Endothelial cell of umbilical vein (primary cell): ENCODE measurements at regions not wholly inside any gene's neighbourhood (a gene's known extent, or its start where the extent isn't known, plus 50 kb on each side); places are given as distances from the start of the nearest gene placed in this dataset.
"Not testable (repeated sequence)": the region's sequence is repeated elsewhere in the genome, so short reads cannot be mapped to it uniquely, and the experiment has no call there.

ENCODE experiments used
- BruUV-seq: library from RNA; stranded (reverse); fragments of 400-500 nt; replicated peaks from 2 replicates; lab custom pipeline; 2021; lab: Mats Ljungman, UMichigan
- CTCF ChIA-PET: fragments of 300-600, 350-600 bp; sonication (Branson Sonifier 250); formaldehyde crosslinking; loops from one replicate; lab custom pipeline; 2021; ENCODE audit warnings: antibody characterized with exemption, inconsistent platforms; lab: Charles Lee
- POLR2A ChIA-PET: fragments of 300-600, 350-600 bp; sonication (Branson Sonifier 250); formaldehyde crosslinking; loops from one replicate; lab custom pipeline; 2021; ENCODE audit warnings: antibody characterized with exemption, inconsistent platforms; lab: Charles Lee
- DNase-seq: peaks from one replicate; pipeline ENCODE4 v3.0.0-alpha.2; 2011; ENCODE audit warnings: low read depth, low spot score
- FAIRE-seq: peaks from 2 replicates; lab custom pipeline; 2011; peaks lifted over from hg19 to GRCh38; lab: Jason Lieb, UNC
- H2AFZ ChIP-seq: 2 replicates; pipeline ENCODE4 v1.6.0; 2012; ENCODE audit warnings: low read depth, low read length, control low read depth, inconsistent platforms
- H3K27ac ChIP-seq: 2 replicates; pipeline ENCODE4 v1.5.1; 2011; ENCODE audit warnings: low read depth, mild to moderate bottlenecking, control low read depth, low read length, moderate library complexity; ENCODE audit not compliant: insufficient read depth
- H3K27me3 ChIP-seq, 2 experiments: 2 replicates each; pipeline versions ENCODE4 v1.6.0 to v1.6.1; 2011; ENCODE audit warnings: low read length in 2 of 2, mixed read lengths in 1 of 2; ENCODE audit not compliant: control insufficient read depth in 2 of 2, insufficient read depth in 2 of 2
- H3K36me3 ChIP-seq, 2 experiments: 2 replicates in 1 of 2; 3 replicates in 1 of 2; pipeline ENCODE4 v1.5.1; 2011; ENCODE audit warnings: low read length in 2 of 2, mild to moderate bottlenecking in 1 of 2, moderate library complexity in 1 of 2; ENCODE audit not compliant: control insufficient read depth in 2 of 2, insufficient read depth in 2 of 2; ENCODE audit errors: extremely low read depth in 1 of 2
- H3K4me1 ChIP-seq: 3 replicates; pipeline ENCODE4 v1.5.1; 2011; ENCODE audit warnings: mild to moderate bottlenecking, low read length; ENCODE audit not compliant: control insufficient read depth, insufficient read depth; ENCODE audit errors: extremely low read depth
- H3K4me2 ChIP-seq: 2 replicates; pipeline ENCODE4 v1.6.1; 2011; ENCODE audit warnings: low read length, control low read depth, mixed read lengths; ENCODE audit not compliant: insufficient read depth
- H3K4me3 ChIP-seq, 3 experiments: fragments of 200-600 bp in 1 of 3; sonication (generic), shearing (Covaris generic) in 1 of 3; replicated peaks in 1 of 3; 2 replicates each; pipeline ENCODE4 v1.5.1; 2011 to 2016; ENCODE audit warnings: control low read depth in 3 of 3, low read length in 3 of 3, mild to moderate bottlenecking in 2 of 3, inconsistent platforms in 1 of 3, low read depth in 1 of 3, moderate library complexity in 1 of 3; ENCODE audit not compliant: insufficient read depth in 1 of 3
- H3K79me2 ChIP-seq: 2 replicates; pipeline ENCODE4 v1.6.0; 2012; ENCODE audit warnings: low read length, inconsistent platforms; ENCODE audit not compliant: control insufficient read depth, insufficient read depth
- H3K9ac ChIP-seq: replicated peaks from 2 replicates; pipeline ENCODE3; 2011; ENCODE audit warnings: low read length, control low read depth; ENCODE audit not compliant: insufficient read depth; ENCODE audit errors: extremely low read depth
- H3K9me1 ChIP-seq: replicated peaks from 3 replicates; pipeline ENCODE4 v1.6.0; 2011; ENCODE audit warnings: mild to moderate bottlenecking, low read length; ENCODE audit not compliant: control insufficient read depth, insufficient read depth; ENCODE audit errors: extremely low read depth
- H3K9me3 ChIP-seq: replicated peaks from 2 replicates; pipeline ENCODE4 v1.5.1; 2012; ENCODE audit warnings: low read length, inconsistent platforms; ENCODE audit not compliant: control insufficient read depth, insufficient read depth
- H4K20me1 ChIP-seq: replicated peaks from 2 replicates; pipeline ENCODE3; 2011; ENCODE audit warnings: mild to moderate bottlenecking, low read length; ENCODE audit not compliant: control insufficient read depth, insufficient read depth; ENCODE audit errors: extremely low read depth
- EZH2 ChIP-seq: IDR thresholded peaks from 2 replicates; pipeline ENCODE4 v1.6.1; 2012; ENCODE audit warnings: borderline replicate concordance, low read depth, mild to moderate bottlenecking, moderate library complexity, low read length, inconsistent platforms; ENCODE audit not compliant: severe bottlenecking
- POLR2A ChIP-seq: IDR thresholded peaks from 2 replicates; pipeline ENCODE4 v1.6.1; 2012; ENCODE audit warnings: low read depth, mild to moderate bottlenecking, control low read depth, low read length
- dilution Hi-C: fragments of 300-500 bp; cut with MboI; formaldehyde crosslinking; loops from one replicate; pipeline ENCODE4 v1.15.0; 2019; ENCODE audit warnings: low sequenced_read_pairs; ENCODE audit not compliant: extremely low pct_ligation_motif_present
- intact Hi-C: fragments of 100-400 bp; cut with micrococcal nuclease; formaldehyde crosslinking; loops from one replicate; pipeline ENCODE4 v1.10.0; 2022

GRCh38 chr14:30362369-30363218 is 196.4 kb upstream of the G2E3 start:
- no peaks in the 10 kb centered on the region for H3K9me1 ChIP-seq
- H3K27ac ChIP-seq = no peak overlapping the region
- no peak overlapping the region for H3K4me2 ChIP-seq
- H3K9me3 ChIP-seq = no peaks in the 10 kb centered on the region
- ChIA-PET POLR2A (no interaction called here), CTCF (no interaction called here)
- FAIRE-seq = no peak
- dilution Hi-C loops = no loop called here
- H3K27me3 ChIP-seq = no peaks in the 10 kb centered on the region
- H2AFZ ChIP-seq = no peak overlapping the region
- DNase-seq = no peak
- H3K9ac ChIP-seq = no peak overlapping the region
- H3K4me3 ChIP-seq = no peak overlapping the region
- no peaks in the 10 kb centered on the region for H3K79me2 ChIP-seq
- no peaks in the 10 kb centered on the region for H3K36me3 ChIP-seq
- H3K4me1 ChIP-seq = no peaks in the 10 kb centered on the region
- BruUV-seq = no TSS peak
- H4K20me1 ChIP-seq = no peaks in the 10 kb centered on the region
- TF ChIP-seq POLR2A (no peak), EZH2 (no peak)
- intact Hi-C loops = no loop called here

GRCh38 chr14:30363219-30363880 is 195.6 kb upstream of the G2E3 start:
- H3K4me2 ChIP-seq, H3K9me1 ChIP-seq, intact Hi-C loops, H2AFZ ChIP-seq, H3K9ac ChIP-seq, H3K79me2 ChIP-seq, H3K27ac ChIP-seq, H3K4me3 ChIP-seq, H3K4me1 ChIP-seq, dilution Hi-C loops, H4K20me1 ChIP-seq, CTCF ChIA-PET, H3K9me3 ChIP-seq, BruUV-seq, FAIRE-seq, POLR2A ChIA-PET, H3K27me3 ChIP-seq, H3K36me3 ChIP-seq, DNase-seq: not testable (repeated sequence)
